Lung (tissue), 9 donors: ENCODE measurements at regions not wholly inside any gene's neighbourhood (a gene's known extent, or its start where the extent isn't known, plus 50 kb on each side); places are given as distances from the start of the nearest gene placed in this dataset.
"Not testable (repeated sequence)": the region's sequence is repeated elsewhere in the genome, so short reads cannot be mapped to it uniquely, and the experiment has no call there.

Source experiments
- ATAC-seq: fragments of 200-7000 bp; cut with Tn5 transposase; one replicate; pipeline ENCODE4 v1.9.1; 2020; ENCODE audit warnings: moderate number of reproducible peaks; ENCODE audit not compliant: insufficient read depth, low FRiP score
- DNase-seq, 3 donors: peaks; one replicate each; pipeline ENCODE4 v3.0.0-alpha.2; 2013 to 2017
- H3K27ac ChIP-seq, 2 donors: one replicate each; pipeline ENCODE4 v1.5.1; 2013; ENCODE audit warnings: mild to moderate bottlenecking in 2 of 2, moderate library complexity in 2 of 2, control low read depth in 1 of 2, inconsistent platforms in 1 of 2, low read depth in 1 of 2, low read length in 1 of 2
- H3K27me3 ChIP-seq, 3 donors: one replicate each; pipeline ENCODE4 v1.5.1; 2013; ENCODE audit warnings: low read length in 2 of 3; ENCODE audit not compliant: control insufficient read depth in 3 of 3, insufficient read depth in 3 of 3
- H3K36me3 ChIP-seq, 4 donors: one replicate each; pipeline ENCODE4 v1.5.1; 2013; ENCODE audit warnings: low read length in 4 of 4, mild to moderate bottlenecking in 1 of 4, moderate library complexity in 1 of 4; ENCODE audit not compliant: control insufficient read depth in 4 of 4, insufficient read depth in 4 of 4
- H3K4me1 ChIP-seq, 5 donors: one replicate each; pipeline ENCODE4 v1.5.1; 2013; ENCODE audit warnings: low read length in 5 of 5, mild to moderate bottlenecking in 2 of 5, moderate library complexity in 1 of 5; ENCODE audit not compliant: control insufficient read depth in 5 of 5, insufficient read depth in 5 of 5
- H3K4me3 ChIP-seq: one replicate; pipeline ENCODE4 v1.5.1; 2013; ENCODE audit warnings: mild to moderate bottlenecking, control low read depth, moderate library complexity
- H3K9ac ChIP-seq, 2 donors: one replicate each; pipeline ENCODE4 v1.5.1; 2013; ENCODE audit warnings: low read length in 2 of 2, control low read depth in 1 of 2; ENCODE audit not compliant: insufficient read depth in 1 of 2
- H3K9me3 ChIP-seq, 4 donors: one replicate each; pipeline ENCODE4 v1.5.1; 2013; ENCODE audit warnings: low read length in 3 of 4, mild to moderate bottlenecking in 1 of 4, moderate library complexity in 1 of 4; ENCODE audit not compliant: control insufficient read depth in 4 of 4, insufficient read depth in 3 of 4
- WGBS, 2 donors: extraction: QIAGEN DNeasy Blood & Tissue Kit; methylation state at CpG; one replicate each; pipeline ENCODE4 v1.1.7; 2013; 5-methylcytosine and 5-hydroxymethylcytosine counted together
- donor health status: Bipolar disorder and iron deficiency.
- donor health status: healthy.
- donor health status: DM: yes; HTN: yes; CAD: no.

- H3K27ac ChIP-seq, ATAC-seq, H3K36me3 ChIP-seq, H3K4me3 ChIP-seq, DNase-seq, H3K4me1 ChIP-seq, H3K9ac ChIP-seq, H3K27me3 ChIP-seq, H3K9me3 ChIP-seq: not testable (repeated sequence)
- no CpG with 5 or more reads among the region's 2 CpGs for whole genome bisulfite sequencing, 2 donors
Observed at GRCh38 chr9:67331634-67332033, 339.3 kb upstream of the SPATA31A3 start.

DNA sequence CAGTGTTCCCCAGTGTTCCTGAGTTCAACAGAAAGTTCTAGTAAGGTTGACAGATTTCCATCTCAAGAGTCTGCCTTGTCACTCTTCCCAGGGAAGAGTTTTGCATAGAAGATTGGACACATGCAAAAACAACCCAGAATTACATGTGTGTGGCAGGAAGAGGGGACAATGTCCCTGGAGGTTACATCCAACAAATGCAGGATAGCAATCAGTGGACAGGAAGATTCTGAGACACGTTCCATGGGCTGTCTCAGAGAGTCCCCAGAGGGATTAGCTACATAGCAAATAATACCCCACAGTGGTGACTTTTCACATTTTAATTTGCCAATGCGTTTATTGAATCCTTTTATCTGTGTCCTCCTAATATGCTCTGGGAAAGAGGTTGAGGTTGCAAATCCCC lies 321.1 kb upstream of the SPATA31A3 start:
- H3K9me3 ChIP-seq, DNase-seq, ATAC-seq, H3K36me3 ChIP-seq, H3K4me1 ChIP-seq, H3K27ac ChIP-seq, H3K27me3 ChIP-seq, H3K4me3 ChIP-seq, H3K9ac ChIP-seq: not testable (repeated sequence)
- no CpG with 5 or more reads among the region's 2 CpGs for WGBS, 2 donors

GRCh38 chr9:67312504-67312903 lies 320.2 kb upstream of the SPATA31A3 start:
- not testable (repeated sequence) for ATAC-seq, H3K4me1 ChIP-seq, H3K9ac ChIP-seq, H3K27ac ChIP-seq, H3K36me3 ChIP-seq, H3K4me3 ChIP-seq, DNase-seq, H3K9me3 ChIP-seq, H3K27me3 ChIP-seq
- no CpG with 5 or more reads among the region's 5 CpGs for WGBS, 2 donors

DNA sequence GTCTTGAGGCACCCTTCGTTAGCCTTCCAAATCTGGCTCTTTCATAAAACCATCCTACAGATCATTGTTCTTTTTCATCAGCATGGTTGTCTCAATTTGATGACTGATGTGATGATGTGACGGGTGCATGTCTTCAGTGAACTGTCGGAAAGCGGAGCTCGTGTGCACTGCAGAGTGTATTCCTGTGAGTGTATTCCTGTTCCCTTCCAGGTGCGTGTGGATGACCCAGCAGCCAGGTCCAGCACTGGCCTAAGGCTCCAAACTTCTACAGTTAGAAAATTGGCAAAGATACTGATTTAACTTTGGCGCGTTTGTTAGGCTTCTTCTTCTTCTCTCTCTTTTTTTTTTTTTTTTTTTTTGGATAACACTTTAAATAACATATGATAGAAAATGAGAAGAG lies 314.8 kb upstream of the SPATA31A3 start:
- not testable (repeated sequence) for ATAC-seq, H3K36me3 ChIP-seq, H3K4me1 ChIP-seq, H3K9ac ChIP-seq, H3K27me3 ChIP-seq, H3K9me3 ChIP-seq, H3K27ac ChIP-seq, H3K4me3 ChIP-seq, DNase-seq
- no CpG with 5 or more reads among the region's 8 CpGs for WGBS, 2 donors

GRCh38 chr9:67288797-67289196 lies 296.4 kb upstream of the SPATA31A3 start:
- no CpG with 5 or more reads among the region's 6 CpGs for WGBS, 2 donors
- not testable (repeated sequence) for H3K9ac ChIP-seq, H3K27me3 ChIP-seq, H3K4me1 ChIP-seq, ATAC-seq, H3K9me3 ChIP-seq, H3K36me3 ChIP-seq, DNase-seq, H3K4me3 ChIP-seq, H3K27ac ChIP-seq

- H3K27ac ChIP-seq, ATAC-seq, H3K4me3 ChIP-seq, H3K9ac ChIP-seq, H3K9me3 ChIP-seq, H3K4me1 ChIP-seq, DNase-seq, H3K36me3 ChIP-seq, H3K27me3 ChIP-seq: not testable (repeated sequence)
- WGBS, 2 donors, result no CpG with 5 or more reads among the region's 46 CpGs
Observed at GRCh38 chr9:67288117-67288735, 295.9 kb upstream of the SPATA31A3 start.

- H3K4me3 ChIP-seq, ATAC-seq, H3K9me3 ChIP-seq, H3K4me1 ChIP-seq, H3K27me3 ChIP-seq, H3K9ac ChIP-seq, H3K36me3 ChIP-seq, H3K27ac ChIP-seq, DNase-seq: not testable (repeated sequence)
- WGBS, 2 donors, result no CpG with 5 or more reads among the region's 6 CpGs
Observed at GRCh38 chr9:67284299-67284698, 291.9 kb upstream of the SPATA31A3 start.

GRCh38 chr9:67281574-67281973 lies 289.2 kb upstream of the SPATA31A3 start:
- not testable (repeated sequence) for H3K9me3 ChIP-seq, H3K4me3 ChIP-seq, H3K27ac ChIP-seq, H3K27me3 ChIP-seq, H3K9ac ChIP-seq, H3K36me3 ChIP-seq, H3K4me1 ChIP-seq, DNase-seq, ATAC-seq
- no CpG with 5 or more reads among the region's 4 CpGs for WGBS, 2 donors
